ENCODE measurements at regions not wholly inside any gene's neighbourhood (a gene's known extent, or its start where the extent isn't known, plus 50 kb on each side); places are given as distances from the start of the nearest gene placed in this dataset.

- TF ChIP-seq TCF7L2 (IDR thresholded peaks at IDR 0.05; ENCODE audit: low read depth, low read length) = no peak
- TF ChIP-seq REST (IDR thresholded peaks at IDR 0.05; ENCODE audit: insufficient read depth in 1 of 2, low read depth in 2 of 2, low read length in 1 of 2) = no peak
These were observed 87.1 kb upstream of the NT5E start for GRCh38 chr6:85362652-85363310.
